ENCODE measurements at regions not wholly inside any gene's neighbourhood (a gene's known extent, or its start where the extent isn't known, plus 50 kb on each side); places are given as distances from the start of the nearest gene placed in this dataset.
"Not testable (repeated sequence)": the region's sequence is repeated elsewhere in the genome, so short reads cannot be mapped to it uniquely, and the experiment has no call there.

- H3K27ac ChIP-seq: no peak overlapping the region
- TF ChIP-seq ZFX (IDR thresholded peaks at IDR 0.05) (no peak), CTCF (conservative IDR thresholded peaks at IDR 0.05) (no peak)
These were observed 319.9 kb upstream of the RBMS1 start for GRCh38 chr2:160813506-160813858.

GRCh38 chr2:160816916-160817499 is 323.4 kb upstream of the RBMS1 start:
- TF ChIP-seq CTCF (conservative IDR thresholded peaks at IDR 0.05) (no peak), ZFX (IDR thresholded peaks at IDR 0.05) (no peak)
- no peak overlapping the region for H3K27ac ChIP-seq

- TF ChIP-seq CTCF (conservative IDR thresholded peaks at IDR 0.05) (no peak), ZFX (IDR thresholded peaks at IDR 0.05) (no peak)
- no peak overlapping the region for H3K27ac ChIP-seq
These were observed 327.1 kb upstream of the RBMS1 start for GRCh38 chr2:160820691-160821090.

- no peak overlapping the region for H3K27ac ChIP-seq
- TF ChIP-seq ZFX (IDR thresholded peaks at IDR 0.05) (no peak), CTCF (conservative IDR thresholded peaks at IDR 0.05) (no peak)
These were observed 328.4 kb upstream of the RBMS1 start for GRCh38 chr2:160822006-160822405.

- H3K27ac ChIP-seq: no peak overlapping the region
- TF ChIP-seq CTCF (conservative IDR thresholded peaks at IDR 0.05): no peak
- TF ChIP-seq ZFX (IDR thresholded peaks at IDR 0.05): no peak
These were observed 331.8 kb upstream of the RBMS1 start for GRCh38 chr2:160825433-160825832.

GRCh38 chr2:160826496-160826895 is 332.9 kb upstream of the RBMS1 start:
- no peak overlapping the region for H3K27ac ChIP-seq
- TF ChIP-seq CTCF (conservative IDR thresholded peaks at IDR 0.05): no peak
- no peak for TF ChIP-seq ZFX (IDR thresholded peaks at IDR 0.05)

GRCh38 chr2:160828076-160828475 is 332.2 kb upstream of the TANK start:
- no peak for TF ChIP-seq CTCF (conservative IDR thresholded peaks at IDR 0.05)
- no peak for TF ChIP-seq ZFX (IDR thresholded peaks at IDR 0.05)
- no peak overlapping the region for H3K27ac ChIP-seq

GRCh38 chr2:160832381-160832780 is 327.8 kb upstream of the TANK start:
- H3K27ac ChIP-seq: not testable (repeated sequence)

Measured in C4-2B (cell line).